Esophagus (tissue), 2 donors: ENCODE measurements at regions not wholly inside any gene's neighbourhood (a gene's known extent, or its start where the extent isn't known, plus 50 kb on each side); places are given as distances from the start of the nearest gene placed in this dataset.

Experiments used
- H3K27ac ChIP-seq, 2 donors: one replicate each; pipeline ENCODE4 v1.5.1; 2013; ENCODE audit warnings: low read depth in 2 of 2, mild to moderate bottlenecking in 2 of 2, inconsistent platforms in 1 of 2, low read length in 1 of 2, moderate library complexity in 1 of 2
- H3K27me3 ChIP-seq, 2 donors: one replicate each; pipeline ENCODE4 v1.6.1; 2013; ENCODE audit warnings: low read length in 2 of 2, control low read depth in 1 of 2, mild to moderate bottlenecking in 1 of 2; ENCODE audit not compliant: insufficient read depth in 2 of 2, control insufficient read depth in 1 of 2
- H3K36me3 ChIP-seq, 2 donors: one replicate each; pipeline ENCODE4 v1.6.1; 2013; ENCODE audit warnings: low read length in 1 of 2; ENCODE audit not compliant: control insufficient read depth in 2 of 2, insufficient read depth in 2 of 2
- H3K4me1 ChIP-seq, 2 donors: one replicate each; pipeline ENCODE4 v1.6.1; 2013; ENCODE audit warnings: low read length in 1 of 2; ENCODE audit not compliant: control insufficient read depth in 2 of 2, insufficient read depth in 2 of 2
- H3K4me3 ChIP-seq, 2 donors: one replicate each; pipeline ENCODE4 v1.5.1; 2013; ENCODE audit warnings: low read length in 2 of 2, mild to moderate bottlenecking in 2 of 2, low read depth in 1 of 2, moderate library complexity in 1 of 2
- H3K9me3 ChIP-seq, 2 donors: one replicate each; pipeline ENCODE4 v1.6.1; 2013; ENCODE audit warnings: mild to moderate bottlenecking in 2 of 2, low read depth in 1 of 2, low read length in 1 of 2, moderate library complexity in 1 of 2; ENCODE audit not compliant: control insufficient read depth in 2 of 2, insufficient read depth in 1 of 2
- WGBS, 2 donors: extraction: QIAGEN DNeasy Blood & Tissue Kit; methylation state at CpG; one replicate each; pipeline ENCODE4 v1.1.7; 2013; 5-methylcytosine and 5-hydroxymethylcytosine counted together
- donor health status: healthy with polysubstance abuse.
- donor health status: Bipolar disorder and iron deficiency.

DNA sequence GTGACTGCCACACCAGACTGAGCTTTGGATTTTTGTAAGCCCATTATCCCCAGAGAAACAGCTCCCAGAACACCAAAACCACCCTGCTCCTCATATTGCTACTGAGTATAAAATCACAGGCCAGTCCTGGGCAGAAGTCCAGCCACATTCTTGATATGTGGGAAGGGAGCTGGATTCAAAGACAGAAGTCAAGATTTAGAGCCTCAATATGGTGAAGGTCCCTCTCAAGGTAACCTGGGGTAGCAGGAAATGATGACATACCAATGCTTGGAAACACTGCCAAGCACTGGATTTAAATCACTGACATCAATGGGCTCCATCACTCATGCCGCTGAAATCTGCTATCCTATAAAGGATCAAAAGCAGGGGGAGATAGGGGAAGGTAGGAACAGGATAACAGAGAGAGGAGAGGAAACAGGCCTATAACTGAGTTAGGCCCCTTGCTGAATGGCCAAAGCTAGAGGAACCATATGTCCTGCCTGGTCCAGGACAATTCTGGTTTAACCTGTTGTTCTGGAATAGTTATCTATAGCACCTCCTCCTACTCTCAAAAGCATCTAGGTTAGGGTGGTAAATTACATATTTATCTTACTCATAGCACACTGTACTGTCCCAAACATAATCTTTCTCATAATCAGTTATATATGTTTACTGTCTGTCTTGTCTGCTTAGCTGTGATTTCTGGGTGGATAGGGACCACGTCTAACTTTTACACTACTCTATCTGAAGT is 83.7 kb upstream of the NHS start:
- Histone ChIP-seq H3K4me3 (no peak overlapping the region), H3K9me3 (no peaks in the 10 kb centered on the region), H3K27ac (no peak overlapping the region), H3K36me3 (no peaks in the 10 kb centered on the region), H3K27me3 (peaks cover 0 to 2% of the 10 kb centered on the region in 2 donors), H3K4me1 (no peaks in the 10 kb centered on the region)
- 54 to 56% methylated on average over 2 of the region's 2 CpGs for WGBS, 2 donors

DNA sequence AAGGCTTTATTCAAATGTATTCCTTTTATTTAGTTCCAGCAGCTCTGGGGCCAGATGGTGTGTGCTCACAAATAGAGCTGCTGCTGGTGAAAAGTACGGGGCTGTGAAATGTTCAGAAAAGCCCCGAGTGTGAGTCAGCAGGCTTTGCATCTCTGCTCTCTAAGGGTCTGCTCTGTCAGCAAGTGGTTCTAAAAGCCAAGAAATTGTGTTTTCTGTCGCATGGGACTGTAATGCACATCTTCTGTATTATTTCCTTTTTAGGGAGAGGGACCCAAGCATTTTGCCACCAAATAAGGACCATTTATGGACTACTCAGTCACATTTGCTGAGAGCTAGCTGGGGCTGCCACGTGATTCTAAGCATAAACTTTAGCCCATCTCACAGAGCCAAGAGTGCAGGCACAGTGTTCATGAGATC is 82.9 kb upstream of the NHS start:
- WGBS, 2 donors, result 30 to 45% methylated on average over 4 of the region's 4 CpGs
- H3K36me3 ChIP-seq, result no peaks in the 10 kb centered on the region
- H3K27ac ChIP-seq, result peak overlapping the region in 1 of 2 donors; percentile 49
- H3K4me3 ChIP-seq, result no peak overlapping the region
- H3K27me3 ChIP-seq, result peaks cover 0 to 2% of the 10 kb centered on the region in 2 donors
- no peaks in the 10 kb centered on the region for H3K4me1 ChIP-seq
- no peaks in the 10 kb centered on the region for H3K9me3 ChIP-seq

DNA sequence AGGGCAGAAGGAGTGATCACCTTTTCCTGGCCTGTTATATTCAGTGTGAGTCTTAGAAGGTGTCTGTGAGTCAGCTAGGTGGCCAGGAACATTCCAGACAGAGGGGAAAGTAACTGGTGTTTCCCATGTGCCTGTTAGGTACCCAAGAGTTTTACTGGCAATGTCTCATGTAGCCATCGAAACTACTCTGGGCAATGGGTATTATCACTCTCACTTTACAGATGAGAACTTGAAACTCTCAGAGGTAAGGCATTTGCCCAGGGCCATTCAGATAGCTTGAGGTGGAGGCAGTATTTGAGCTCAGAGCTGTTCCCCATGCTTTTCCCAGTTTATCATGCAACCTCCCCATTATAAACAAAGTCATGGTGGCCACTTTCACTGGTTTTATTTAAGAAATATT is 80.4 kb upstream of the NHS start:
- Histone ChIP-seq H3K4me1 (no peaks in the 10 kb centered on the region), H3K9me3 (no peaks in the 10 kb centered on the region), H3K4me3 (no peak overlapping the region), H3K36me3 (no peaks in the 10 kb centered on the region), H3K27me3 (peaks cover 0 to 2% of the 10 kb centered on the region in 2 donors), H3K27ac (no peak overlapping the region)
- WGBS, 2 donors, result 79 to 100% methylated on average over 1 of the region's 1 CpG

DNA sequence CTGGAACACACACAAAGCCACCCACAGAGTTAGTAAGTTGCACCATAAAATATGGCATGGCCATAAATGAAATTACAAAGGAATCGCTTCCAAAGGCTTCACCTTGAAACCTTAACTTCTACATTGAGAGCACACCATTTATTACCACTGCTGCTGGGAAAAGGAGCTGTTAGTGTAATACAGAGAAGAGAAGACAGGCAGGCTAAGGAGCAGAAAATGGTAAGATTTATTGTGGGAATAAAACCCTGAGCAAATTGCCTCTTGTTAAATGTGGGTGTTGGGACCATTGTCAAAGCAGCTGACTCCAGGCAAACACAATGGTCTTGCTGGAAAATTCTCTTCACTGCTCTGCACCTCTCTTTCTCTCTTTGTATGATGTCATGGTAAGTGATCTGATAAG is 79.2 kb upstream of the NHS start:
- Histone ChIP-seq H3K4me3 (no peak overlapping the region), H3K27me3 (no peaks in the 10 kb centered on the region), H3K4me1 (no peaks in the 10 kb centered on the region), H3K36me3 (no peaks in the 10 kb centered on the region), H3K27ac (no peak overlapping the region), H3K9me3 (no peaks in the 10 kb centered on the region)
- WGBS, 2 donors, result 68 to 89% methylated on average over 1 of the region's 1 CpG

DNA sequence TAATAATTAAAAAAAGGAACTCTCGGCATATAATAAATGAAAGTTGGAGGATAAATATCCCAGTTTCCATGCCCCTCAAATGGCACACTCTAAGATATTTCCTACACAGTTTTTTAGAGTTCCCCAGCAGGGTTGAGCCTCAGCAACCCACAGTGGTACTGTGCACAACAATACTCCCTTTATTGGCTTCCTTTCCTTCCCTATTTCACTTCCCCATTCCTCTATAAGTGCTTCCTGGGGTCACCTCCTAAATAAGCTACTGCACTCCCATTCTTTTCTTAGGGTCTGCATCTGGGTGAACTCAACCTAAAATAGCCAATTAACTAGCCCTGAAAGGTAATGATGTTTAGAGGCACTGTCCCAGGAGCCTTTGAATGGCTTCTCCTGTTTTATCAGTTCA is 76.4 kb upstream of the NHS start:
- Histone ChIP-seq H3K27me3 (no peaks in the 10 kb centered on the region), H3K9me3 (no peaks in the 10 kb centered on the region), H3K36me3 (no peaks in the 10 kb centered on the region), H3K4me1 (no peaks in the 10 kb centered on the region), H3K27ac (no peak overlapping the region), H3K4me3 (no peak overlapping the region)
- 46 to 97% methylated on average over 1 of the region's 1 CpG for WGBS, 2 donors

DNA sequence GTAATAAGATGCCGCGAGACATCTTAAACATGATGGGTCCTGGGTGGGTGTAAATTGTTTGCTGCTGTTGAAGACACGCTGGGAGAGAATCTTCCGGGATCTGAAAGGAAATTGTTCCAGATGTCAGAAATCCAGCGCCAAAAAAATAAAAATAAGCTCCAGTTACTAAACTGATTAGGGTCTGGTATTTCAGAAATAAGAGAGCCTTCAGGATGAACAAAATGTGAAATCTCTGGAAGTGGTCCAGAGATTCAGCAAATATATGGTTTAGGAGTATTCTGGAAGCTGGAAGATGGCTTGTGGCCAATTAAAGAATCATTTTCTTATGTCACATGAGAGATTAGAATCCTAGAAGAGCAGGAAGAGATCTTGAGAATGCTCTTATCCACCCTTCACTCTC is 75.8 kb upstream of the NHS start:
- Histone ChIP-seq H3K27ac (no peak overlapping the region), H3K4me1 (no peaks in the 10 kb centered on the region), H3K9me3 (no peaks in the 10 kb centered on the region), H3K27me3 (no peaks in the 10 kb centered on the region), H3K36me3 (no peaks in the 10 kb centered on the region), H3K4me3 (no peak overlapping the region)
- WGBS, 2 donors, result 75 to 80% methylated on average over 5 of the region's 5 CpGs

DNA sequence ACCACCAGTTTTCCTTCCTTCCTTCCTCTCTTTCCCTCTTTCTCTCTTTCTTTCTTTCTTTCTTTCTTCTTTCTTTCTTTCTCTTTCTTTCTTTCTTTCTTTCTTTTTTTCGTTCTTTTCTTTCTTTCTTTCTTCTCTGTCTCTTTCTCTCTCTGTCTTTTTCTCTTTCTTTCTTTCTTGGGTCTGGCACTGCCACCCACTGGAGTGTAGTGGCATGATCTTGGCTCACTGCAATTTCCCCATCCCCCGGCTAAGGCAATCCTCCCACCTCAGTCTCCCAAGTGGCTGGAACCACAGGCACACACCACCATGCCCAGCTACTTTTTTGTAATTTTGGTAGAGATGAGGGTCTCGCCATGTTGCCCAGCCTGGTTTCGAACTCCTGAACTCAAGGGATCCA is 51.6 kb upstream of the NHS start:
- no peaks in the 10 kb centered on the region for H3K9me3 ChIP-seq
- no peak overlapping the region for H3K4me3 ChIP-seq
- no peak overlapping the region for H3K27ac ChIP-seq
- no peaks in the 10 kb centered on the region for H3K4me1 ChIP-seq
- 79 to 89% methylated on average over 4 of the region's 4 CpGs for WGBS, 2 donors
- H3K36me3 ChIP-seq, result no peaks in the 10 kb centered on the region
- no peaks in the 10 kb centered on the region for H3K27me3 ChIP-seq
